ENCODE measurements at regions not wholly inside any gene's neighbourhood (a gene's known extent, or its start where the extent isn't known, plus 50 kb on each side); places are given as distances from the start of the nearest gene placed in this dataset.
"Not testable (repeated sequence)": the region's sequence is repeated elsewhere in the genome, so short reads cannot be mapped to it uniquely, and the experiment has no call there.

- no peak for DNase-seq
- in situ Hi-C loops (cut with MboI; ENCODE audit: low pct_unique_long_range_greater_than_20kb, low sequenced_read_pairs), result no loop called here
Measured at GRCh38 chr4:141339391-141339790, 118.7 kb downstream of the ZNF330 start.

- in situ Hi-C loops (cut with MboI; ENCODE audit: low pct_unique_long_range_greater_than_20kb, low sequenced_read_pairs), result no loop called here
- DNase-seq, result no peak
Measured at GRCh38 chr4:141339966-141340365, 119.3 kb downstream of the ZNF330 start.

- no peak for DNase-seq
- in situ Hi-C loops (cut with MboI; ENCODE audit: low pct_unique_long_range_greater_than_20kb, low sequenced_read_pairs), result no loop called here
Measured at GRCh38 chr4:141340458-141340857, 119.8 kb downstream of the ZNF330 start.

- DNase-seq, result peak; percentile 42
- in situ Hi-C loops (cut with MboI; ENCODE audit: low pct_unique_long_range_greater_than_20kb, low sequenced_read_pairs), result no loop called here
Measured at GRCh38 chr4:141346144-141346543, 125.4 kb downstream of the ZNF330 start.

GRCh38 chr4:141347684-141348083 is 127.0 kb downstream of the ZNF330 start:
- in situ Hi-C loops (cut with MboI; ENCODE audit: low pct_unique_long_range_greater_than_20kb, low sequenced_read_pairs), result no loop called here
- no peak for DNase-seq

- DNase-seq, result no peak
- in situ Hi-C loops (cut with MboI; ENCODE audit: low pct_unique_long_range_greater_than_20kb, low sequenced_read_pairs), result no loop called here
Measured at GRCh38 chr4:141348125-141348524, 127.4 kb downstream of the ZNF330 start.

- in situ Hi-C loops (cut with MboI; ENCODE audit: low pct_unique_long_range_greater_than_20kb, low sequenced_read_pairs), result no loop called here
- no peak for DNase-seq
Measured at GRCh38 chr4:141348573-141348972, 127.9 kb downstream of the ZNF330 start.

GRCh38 chr4:141349236-141349635 is 128.5 kb downstream of the ZNF330 start:
- DNase-seq, result no peak
- in situ Hi-C loops (cut with MboI; ENCODE audit: low pct_unique_long_range_greater_than_20kb, low sequenced_read_pairs), result no loop called here

GRCh38 chr4:141350122-141350905 is 129.6 kb downstream of the ZNF330 start:
- no peak for DNase-seq
- in situ Hi-C loops (cut with MboI; ENCODE audit: low pct_unique_long_range_greater_than_20kb, low sequenced_read_pairs), result no loop called here

GRCh38 chr4:141352331-141352730 is 131.6 kb downstream of the ZNF330 start:
- in situ Hi-C loops (cut with MboI; ENCODE audit: low pct_unique_long_range_greater_than_20kb, low sequenced_read_pairs), result no loop called here
- no peak for DNase-seq

- DNase-seq, result peak; percentile 77
- in situ Hi-C loops (cut with MboI; ENCODE audit: low pct_unique_long_range_greater_than_20kb, low sequenced_read_pairs), result no loop called here
Measured at GRCh38 chr4:141352909-141353525, 132.3 kb downstream of the ZNF330 start.

- in situ Hi-C loops (cut with MboI; ENCODE audit: low pct_unique_long_range_greater_than_20kb, low sequenced_read_pairs), result no loop called here
Measured at GRCh38 chr4:141356321-141356962, 135.7 kb downstream of the ZNF330 start.

GRCh38 chr4:141356963-141357335 is 136.3 kb downstream of the ZNF330 start:
- DNase-seq, result no peak
- in situ Hi-C loops (cut with MboI; ENCODE audit: low pct_unique_long_range_greater_than_20kb, low sequenced_read_pairs), result no loop called here

More at GRCh38 chr4:141356321-141356962, 135.7 kb downstream of the ZNF330 start:
- no peak for DNase-seq

- in situ Hi-C loops (cut with MboI; ENCODE audit: low pct_unique_long_range_greater_than_20kb, low sequenced_read_pairs); DNase-seq: not testable (repeated sequence)
Measured at GRCh38 chr4:141368241-141368640, 147.5 kb downstream of the ZNF330 start.

GRCh38 chr4:141371206-141371605 is 150.5 kb downstream of the ZNF330 start:
- in situ Hi-C loops (cut with MboI; ENCODE audit: low pct_unique_long_range_greater_than_20kb, low sequenced_read_pairs), result no loop called here
- no peak for DNase-seq

GRCh38 chr4:141375855-141376254 is 155.2 kb downstream of the ZNF330 start:
- in situ Hi-C loops (cut with MboI; ENCODE audit: low pct_unique_long_range_greater_than_20kb, low sequenced_read_pairs), result no loop called here
- no peak for DNase-seq

GRCh38 chr4:141376769-141377168 is 156.1 kb downstream of the ZNF330 start:
- DNase-seq, result no peak
- in situ Hi-C loops (cut with MboI; ENCODE audit: low pct_unique_long_range_greater_than_20kb, low sequenced_read_pairs), result no loop called here

- DNase-seq, result no peak
- in situ Hi-C loops (cut with MboI; ENCODE audit: low pct_unique_long_range_greater_than_20kb, low sequenced_read_pairs), result no loop called here
Measured at GRCh38 chr4:141387299-141387698, 166.6 kb downstream of the ZNF330 start.

GRCh38 chr4:141388481-141388880 is 167.8 kb downstream of the ZNF330 start:
- in situ Hi-C loops (cut with MboI; ENCODE audit: low pct_unique_long_range_greater_than_20kb, low sequenced_read_pairs), result no loop called here
- DNase-seq, result no peak

- in situ Hi-C loops (cut with MboI; ENCODE audit: low pct_unique_long_range_greater_than_20kb, low sequenced_read_pairs), result no loop called here
- DNase-seq, result no peak
Measured at GRCh38 chr4:141389649-141390048, 169.0 kb downstream of the ZNF330 start.
